ENCODE measurements at regions not wholly inside any gene's neighbourhood (a gene's known extent, or its start where the extent isn't known, plus 50 kb on each side); places are given as distances from the start of the nearest gene placed in this dataset.
"Not testable (repeated sequence)": the region's sequence is repeated elsewhere in the genome, so short reads cannot be mapped to it uniquely, and the experiment has no call there.

GRCh38 chr19:37303591-37304171 lies 67.2 kb upstream of the ZNF527 start:
- H3K4me3 ChIP-seq (ENCODE audit: low read depth, low read length) = peak overlapping the region; percentile 16
- no peak for TF ChIP-seq CTCF (IDR thresholded peaks at IDR 0.05; ENCODE audit: low read depth, low read length)
- in situ Hi-C loops (cut with HindIII; ENCODE audit: low sequenced_read_pairs) = no loop called here
- DNase-seq (ENCODE audit: low read depth, low spot score) = no peak

- no peak for DNase-seq (ENCODE audit: low read depth, low spot score)
- H3K4me3 ChIP-seq (ENCODE audit: low read depth, low read length) = peak overlapping the region; percentile 16
- TF ChIP-seq CTCF (IDR thresholded peaks at IDR 0.05; ENCODE audit: low read depth, low read length) = no peak
- in situ Hi-C loops (cut with HindIII; ENCODE audit: low sequenced_read_pairs) = no loop called here
Observed at GRCh38 chr19:37304190-37304883, 66.6 kb upstream of the ZNF527 start.

GRCh38 chr19:37304884-37305255 lies 66.0 kb upstream of the ZNF527 start:
- DNase-seq (ENCODE audit: low read depth, low spot score) = no peak
- in situ Hi-C loops (cut with HindIII; ENCODE audit: low sequenced_read_pairs) = no loop called here
- H3K4me3 ChIP-seq (ENCODE audit: low read depth, low read length) = no peak overlapping the region
- no peak for TF ChIP-seq CTCF (IDR thresholded peaks at IDR 0.05; ENCODE audit: low read depth, low read length)

- DNase-seq (ENCODE audit: low read depth, low spot score) = no peak
- in situ Hi-C loops (cut with HindIII; ENCODE audit: low sequenced_read_pairs) = no loop called here
- no peak overlapping the region for H3K4me3 ChIP-seq (ENCODE audit: low read depth, low read length)
- no peak for TF ChIP-seq CTCF (IDR thresholded peaks at IDR 0.05; ENCODE audit: low read depth, low read length)
Observed at GRCh38 chr19:37306383-37306963, 64.4 kb upstream of the ZNF527 start.

GRCh38 chr19:37309834-37310575 lies 60.9 kb upstream of the ZNF527 start:
- no peak for DNase-seq (ENCODE audit: low read depth, low spot score)
- in situ Hi-C loops (cut with HindIII; ENCODE audit: low sequenced_read_pairs) = no loop called here
- no peak for TF ChIP-seq CTCF (IDR thresholded peaks at IDR 0.05; ENCODE audit: low read depth, low read length)
- H3K4me3 ChIP-seq (ENCODE audit: low read depth, low read length) = no peak overlapping the region

- peak; percentile 31 for DNase-seq (ENCODE audit: low read depth, low spot score)
- peak overlapping the region; percentile 29 for H3K4me3 ChIP-seq (ENCODE audit: low read depth, low read length)
- in situ Hi-C loops (cut with HindIII; ENCODE audit: low sequenced_read_pairs) = not testable (repeated sequence)
Observed at GRCh38 chr19:37312531-37313334, 58.2 kb upstream of the ZNF527 start.

All from astrocyte of the spinal cord (primary cell).